ENCODE measurements at regions not wholly inside any gene's neighbourhood (a gene's known extent, or its start where the extent isn't known, plus 50 kb on each side); places are given as distances from the start of the nearest gene placed in this dataset.

- no peak for DNase-seq
Measured at GRCh38 chr16:85294810-85295508, 182.7 kb upstream of the CIBAR2 start.

GRCh38 chr16:85296859-85297660 is 184.8 kb upstream of the CIBAR2 start:
- DNase-seq = peak; percentile 84

GRCh38 chr16:85297881-85298280 is 185.6 kb upstream of the CIBAR2 start:
- DNase-seq = no peak

GRCh38 chr16:85300406-85300968 is 188.2 kb upstream of the CIBAR2 start:
- no peak for DNase-seq

- DNase-seq = no peak
Measured at GRCh38 chr16:85301231-85301630, 189.0 kb upstream of the CIBAR2 start.

GRCh38 chr16:85302018-85302847 is 190.0 kb upstream of the CIBAR2 start:
- DNase-seq = no peak

- no peak for DNase-seq
Measured at GRCh38 chr16:85302848-85303353, 190.6 kb upstream of the CIBAR2 start.

GRCh38 chr16:85303354-85303883 is 191.1 kb upstream of the CIBAR2 start:
- peak; percentile 94 for DNase-seq

- no peak for DNase-seq
Measured at GRCh38 chr16:85304337-85304736, 192.1 kb upstream of the CIBAR2 start.

GRCh38 chr16:85306071-85306792 is 194.0 kb upstream of the CIBAR2 start:
- DNase-seq = peak; percentile 90

GRCh38 chr16:85306793-85307551 is 194.7 kb upstream of the CIBAR2 start:
- DNase-seq = no peak

- DNase-seq = no peak
Measured at GRCh38 chr16:85307552-85308364, 195.5 kb upstream of the CIBAR2 start.

- no peak for DNase-seq
Measured at GRCh38 chr16:85308611-85309540, 196.6 kb upstream of the CIBAR2 start.

- DNase-seq = no peak
Measured at GRCh38 chr16:85309656-85310587, 197.7 kb upstream of the CIBAR2 start.

GRCh38 chr16:85310868-85311585 is 198.8 kb upstream of the CIBAR2 start:
- no peak for DNase-seq

GRCh38 chr16:85311741-85312140 is 199.5 kb upstream of the CIBAR2 start:
- no peak for DNase-seq

GRCh38 chr16:85312174-85312573 is 199.9 kb upstream of the CIBAR2 start:
- no peak for DNase-seq
